K562 (cell line): ENCODE measurements at regions not wholly inside any gene's neighbourhood (a gene's known extent, or its start where the extent isn't known, plus 50 kb on each side); places are given as distances from the start of the nearest gene placed in this dataset.
"Not testable (repeated sequence)": the region's sequence is repeated elsewhere in the genome, so short reads cannot be mapped to it uniquely, and the experiment has no call there.

Experiments used
- ATAC-seq: fragments of 200-7000 bp; cut with Tn5 transposase; 3 replicates; pipeline ENCODE4 v1.9.1; 2020; ENCODE audit warnings: moderate library complexity
- BruUV-seq: library from RNA; stranded (reverse); fragments of 400-500 nt; replicated peaks from 2 replicates; lab custom pipeline; 2021; lab: Mats Ljungman, UMichigan
- CTCF ChIA-PET: fragments of 300-600 bp; formaldehyde crosslinking; extraction: SDS; loops from one replicate; lab custom pipeline; 2021; ENCODE audit warnings: low intra/inter-chr PET ratio; lab: Yijun Ruan, JAX
- POLR2A ChIA-PET: fragments of 300-600, 350-650 bp; sonication (Branson Sonifier 250); formaldehyde crosslinking; extraction: SDS; loops from one replicate; lab custom pipeline; 2021; ENCODE audit warnings: antibody characterized with exemption, inconsistent platforms; lab: Yijun Ruan, JAX
- DNase-seq, 4 experiments: peaks; one replicate each; pipeline versions ENCODE4 v3.0.0 to v3.0.0-alpha.2; 2011 to 2018; ENCODE audit warnings: low spot score in 3 of 4, mixed read lengths in 3 of 4; ENCODE audit errors: extremely low read depth in 1 of 4
- FAIRE-seq: peaks from 2 replicates; lab custom pipeline; 2011; peaks lifted over from hg19 to GRCh38; lab: Jason Lieb, UNC
- H2AFZ ChIP-seq: 2 replicates; pipeline ENCODE4 v1.6.0; 2011; ENCODE audit warnings: low read depth, low read length, control low read depth, inconsistent platforms
- H3K27ac ChIP-seq: fragments of 200-600 bp; 3 replicates; pipeline ENCODE4 v1.8.0; 2011; ENCODE audit warnings: low read depth, mild to moderate bottlenecking, control low read depth, inconsistent platforms, low read length, moderate library complexity, mixed read lengths; ENCODE audit errors: extremely low read depth
- H3K27me3 ChIP-seq, 2 experiments: fragments of 300-600 bp in 1 of 2; 2 replicates in 1 of 2; 3 replicates in 1 of 2; pipeline versions ENCODE4 v1.6.0 to v1.8.0; 2011; ENCODE audit warnings: inconsistent platforms in 2 of 2, low read length in 2 of 2, mild to moderate bottlenecking in 1 of 2, mixed read lengths in 1 of 2, moderate library complexity in 1 of 2; ENCODE audit not compliant: control insufficient read depth in 2 of 2, insufficient read depth in 2 of 2
- H3K36me3 ChIP-seq: fragments of 300-600 bp; 3 replicates; pipeline ENCODE4 v1.8.0; 2011; ENCODE audit warnings: mild to moderate bottlenecking, low read length, inconsistent platforms; ENCODE audit not compliant: control insufficient read depth, insufficient read depth
- H3K4me1 ChIP-seq, 2 experiments: fragments of 200-600 bp in 1 of 2; replicated peaks in 1 of 2; 2 replicates in 1 of 2; 3 replicates in 1 of 2; pipeline versions ENCODE4 v1.5.1 to v1.8.0; 2011; ENCODE audit warnings: inconsistent platforms in 2 of 2, low read length in 2 of 2, mild to moderate bottlenecking in 1 of 2, mixed read lengths in 1 of 2, moderate library complexity in 1 of 2; ENCODE audit not compliant: control insufficient read depth in 2 of 2, insufficient read depth in 2 of 2
- H3K4me2 ChIP-seq: 2 replicates; pipeline ENCODE4 v1.6.1; 2011; ENCODE audit warnings: low read length, control low read depth, inconsistent platforms, mixed read lengths; ENCODE audit not compliant: insufficient read depth
- H3K4me3 ChIP-seq: fragments of 200-600 bp; sonication (generic), shearing (Covaris generic); 2 replicates; pipeline ENCODE4 v1.5.1; 2016; ENCODE audit warnings: control low read depth, inconsistent platforms
- H3K79me2 ChIP-seq: fragments of 200-600 bp; 3 replicates; pipeline ENCODE4 v1.8.0; 2011; ENCODE audit warnings: low read length, inconsistent platforms; ENCODE audit not compliant: control insufficient read depth, insufficient read depth
- H3K9ac ChIP-seq, 2 experiments: 2 replicates each; pipeline versions ENCODE4 v1.6.0 to v1.6.1; 2011; ENCODE audit warnings: low read depth in 2 of 2, low read length in 2 of 2, control low read depth in 1 of 2, inconsistent platforms in 1 of 2, mild to moderate bottlenecking in 1 of 2, mixed read lengths in 1 of 2; ENCODE audit not compliant: insufficient read depth in 1 of 2
- H3K9me1 ChIP-seq: one replicate; pipeline ENCODE4 v1.6.0; 2011; ENCODE audit warnings: inconsistent platforms, mild to moderate bottlenecking, low read length, moderate library complexity; ENCODE audit not compliant: control insufficient read depth, insufficient read depth
- H3K9me3 ChIP-seq: replicated peaks from 2 replicates; pipeline ENCODE4 v1.5.1; 2011; ENCODE audit warnings: low read depth, low read length, inconsistent platforms; ENCODE audit not compliant: control insufficient read depth, insufficient read depth
- H4K20me1 ChIP-seq: replicated peaks from 2 replicates; pipeline ENCODE4 v1.6.1; 2011; ENCODE audit warnings: low read length, inconsistent platforms, mixed read lengths; ENCODE audit not compliant: control insufficient read depth, insufficient read depth
- CCAR2 ChIP-seq: fragments of 200-400 bp; formaldehyde crosslinking; IDR thresholded peaks from 2 replicates; pipeline ENCODE4 v1.6.1; 2017; ENCODE audit warnings: mild to moderate bottlenecking, low read depth, low read length
- ELF1 ChIP-seq: fragments of 200-800 bp; sonication (Bioruptor generic); IDR thresholded peaks from 2 replicates; pipeline ENCODE4 v1.6.1; 2016; ENCODE audit warnings: missing genetic modification characterization, missing compliant biosample characterization
- ETV5 ChIP-seq: sonication (generic); formaldehyde crosslinking; IDR thresholded peaks from 2 replicates; pipeline ENCODE4 v1.4.0; 2020; ENCODE audit warnings: low read depth, mild to moderate bottlenecking, missing genetic modification reagents
- KDM1A ChIP-seq, 2 experiments: fragments of 450-650 bp; IDR thresholded peaks; 2 replicates each; pipeline ENCODE4 v1.6.1; 2016; ENCODE audit warnings: mild to moderate bottlenecking in 2 of 2
- POLR2G ChIP-seq: fragments of 200-400 bp; formaldehyde crosslinking; IDR thresholded peaks from 2 replicates; pipeline ENCODE4 v1.6.1; 2017; ENCODE audit warnings: low read depth, mild to moderate bottlenecking, antibody characterized with exemption, low read length, moderate library complexity
- WGBS: fragments of 100-300 bp; shearing (Covaris generic); methylation state at CpG from one replicate; pipeline ENCODE4 v1.1.6; 2016; ENCODE audit warnings: low coverage, mixed read lengths; ENCODE audit not compliant: insufficient coverage; ENCODE audit errors: missing lambda C conversion rate; 5-methylcytosine and 5-hydroxymethylcytosine counted together
- in situ Hi-C: fragments of 300-500 bp; cut with MboI; formaldehyde crosslinking; loops from 4 replicates; pipeline ENCODE4 v1.15.0; 2018; ENCODE audit warnings: inconsistent platforms, mixed read lengths
- intact Hi-C: fragments of 100-400 bp; cut with micrococcal nuclease; formaldehyde crosslinking; loops from 2 replicates; pipeline ENCODE4 v1.14.2; 2022
- TF ChIP-seq, protein P1 (sequence below), 3 experiments: IDR thresholded peaks in 2 of 3; conservative IDR thresholded peaks in 1 of 3; 2 replicates each; pipeline ENCODE4 v1.5.1; 2011 to 2012; ENCODE audit warnings: low read length in 3 of 3, mild to moderate bottlenecking in 3 of 3, control low read depth in 2 of 3, improper control_type of control experiment in 1 of 3, inconsistent platforms in 1 of 3, low read depth in 1 of 3, mixed read lengths in 1 of 3, moderate library complexity in 1 of 3; ENCODE audit not compliant: insufficient read depth in 2 of 3
- TF ChIP-seq, protein P2 (sequence below): fragments of 250-450 bp; sonication (Bioruptor Pico); IDR thresholded peaks from 2 replicates; pipeline ENCODE4 v1.8.0; 2021; ENCODE audit warnings: moderate library complexity, mild to moderate bottlenecking, inconsistent platforms

DNA sequence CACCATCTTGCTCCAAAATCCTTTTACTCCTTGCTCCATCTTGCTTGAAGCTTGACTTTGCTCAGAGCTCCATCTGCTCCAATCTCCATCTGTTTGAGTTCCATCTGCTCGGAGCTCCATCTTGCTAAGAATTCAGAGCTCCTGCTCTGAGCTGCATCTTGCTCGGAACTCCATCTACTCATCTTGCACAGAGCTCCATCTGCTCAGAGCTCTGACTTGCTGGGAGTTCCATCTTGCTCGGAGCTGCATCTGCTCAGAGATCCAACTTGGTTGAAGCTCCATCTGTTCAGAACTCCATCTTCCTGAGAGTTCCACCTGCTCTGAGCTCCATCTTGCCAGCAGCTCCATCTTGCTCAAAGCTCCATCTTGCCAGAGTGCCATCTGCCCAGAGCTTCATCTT, 80.6 kb upstream of the ZNF98 start:
- TF ChIP-seq CCAR2: no peak
- no peak for TF ChIP-seq ETV5 (CRISPR knock-in tag)
- TF ChIP-seq, protein P1, sequence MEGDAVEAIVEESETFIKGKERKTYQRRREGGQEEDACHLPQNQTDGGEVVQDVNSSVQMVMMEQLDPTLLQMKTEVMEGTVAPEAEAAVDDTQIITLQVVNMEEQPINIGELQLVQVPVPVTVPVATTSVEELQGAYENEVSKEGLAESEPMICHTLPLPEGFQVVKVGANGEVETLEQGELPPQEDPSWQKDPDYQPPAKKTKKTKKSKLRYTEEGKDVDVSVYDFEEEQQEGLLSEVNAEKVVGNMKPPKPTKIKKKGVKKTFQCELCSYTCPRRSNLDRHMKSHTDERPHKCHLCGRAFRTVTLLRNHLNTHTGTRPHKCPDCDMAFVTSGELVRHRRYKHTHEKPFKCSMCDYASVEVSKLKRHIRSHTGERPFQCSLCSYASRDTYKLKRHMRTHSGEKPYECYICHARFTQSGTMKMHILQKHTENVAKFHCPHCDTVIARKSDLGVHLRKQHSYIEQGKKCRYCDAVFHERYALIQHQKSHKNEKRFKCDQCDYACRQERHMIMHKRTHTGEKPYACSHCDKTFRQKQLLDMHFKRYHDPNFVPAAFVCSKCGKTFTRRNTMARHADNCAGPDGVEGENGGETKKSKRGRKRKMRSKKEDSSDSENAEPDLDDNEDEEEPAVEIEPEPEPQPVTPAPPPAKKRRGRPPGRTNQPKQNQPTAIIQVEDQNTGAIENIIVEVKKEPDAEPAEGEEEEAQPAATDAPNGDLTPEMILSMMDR (IDR thresholded peaks at IDR 0.05 in 2 of 3, conservative IDR thresholded peaks at IDR 0.05 in 1 of 3; ENCODE audit: insufficient read depth in 2 of 3, low read depth in 1 of 3, low read length in 3 of 3): no peak
- no peak for TF ChIP-seq KDM1A (IDR thresholded peaks at IDR 0.05)
- TF ChIP-seq, protein P2, sequence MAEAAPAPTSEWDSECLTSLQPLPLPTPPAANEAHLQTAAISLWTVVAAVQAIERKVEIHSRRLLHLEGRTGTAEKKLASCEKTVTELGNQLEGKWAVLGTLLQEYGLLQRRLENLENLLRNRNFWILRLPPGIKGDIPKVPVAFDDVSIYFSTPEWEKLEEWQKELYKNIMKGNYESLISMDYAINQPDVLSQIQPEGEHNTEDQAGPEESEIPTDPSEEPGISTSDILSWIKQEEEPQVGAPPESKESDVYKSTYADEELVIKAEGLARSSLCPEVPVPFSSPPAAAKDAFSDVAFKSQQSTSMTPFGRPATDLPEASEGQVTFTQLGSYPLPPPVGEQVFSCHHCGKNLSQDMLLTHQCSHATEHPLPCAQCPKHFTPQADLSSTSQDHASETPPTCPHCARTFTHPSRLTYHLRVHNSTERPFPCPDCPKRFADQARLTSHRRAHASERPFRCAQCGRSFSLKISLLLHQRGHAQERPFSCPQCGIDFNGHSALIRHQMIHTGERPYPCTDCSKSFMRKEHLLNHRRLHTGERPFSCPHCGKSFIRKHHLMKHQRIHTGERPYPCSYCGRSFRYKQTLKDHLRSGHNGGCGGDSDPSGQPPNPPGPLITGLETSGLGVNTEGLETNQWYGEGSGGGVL: no peak
- TF ChIP-seq POLR2G: no peak
- no peak for TF ChIP-seq ELF1 (tag)
- Histone ChIP-seq H3K36me3 (no peaks in the 10 kb centered on the region), H3K4me3 (no peak overlapping the region), H3K9me3 (no peaks in the 10 kb centered on the region), H3K27ac (no peak overlapping the region), H3K9me1 (no peaks in the 10 kb centered on the region), H3K27me3 (no peaks in the 10 kb centered on the region), H3K79me2 (no peaks in the 10 kb centered on the region), H3K9ac (no peak overlapping the region), H4K20me1 (no peaks in the 10 kb centered on the region), H2AFZ (no peak overlapping the region), H3K4me1 (no peaks in the 10 kb centered on the region), H3K4me2 (no peak overlapping the region)
- in situ Hi-C loops (no loop called here), intact Hi-C loops (no loop called here)
- ChIA-PET CTCF (no interaction called here), POLR2A (no interaction called here)
- FAIRE-seq (no peak), ATAC-seq (no peak), DNase-seq (no peak)
- 2% methylated on average over 3 of the region's 3 CpGs for WGBS
- no TSS peak for BruUV-seq

DNA sequence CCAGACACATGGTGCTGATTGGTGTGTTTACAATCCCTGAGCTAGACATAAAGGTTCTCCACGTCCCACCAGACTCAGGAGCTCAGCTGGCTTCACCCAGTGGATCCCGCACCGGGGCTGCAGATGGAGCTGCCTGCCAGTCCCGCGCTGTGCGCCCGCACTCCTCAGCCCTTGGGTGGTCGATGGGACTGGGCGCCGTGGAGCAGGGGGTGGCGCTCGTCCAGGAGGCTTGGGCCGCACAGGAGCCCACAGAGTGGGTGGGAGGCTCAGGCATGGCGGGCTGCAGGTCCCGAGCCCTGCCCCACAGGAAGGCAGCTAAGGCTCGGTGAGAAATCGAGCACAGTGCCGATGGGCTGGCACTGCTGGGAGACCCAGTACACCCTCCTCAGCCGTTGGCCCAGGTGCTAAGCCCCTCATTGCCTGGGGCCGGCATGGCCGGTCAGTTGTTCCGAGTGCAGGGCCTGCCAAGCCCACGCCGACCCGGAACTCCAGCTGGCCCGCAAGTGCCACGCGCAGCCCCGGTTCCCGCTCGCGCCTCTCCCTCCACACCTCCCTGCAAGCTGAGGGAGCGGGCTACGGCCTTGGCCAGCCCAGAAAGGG, 76.8 kb upstream of the ZNF98 start:
- H4K20me1 ChIP-seq, H3K9me3 ChIP-seq, H3K27me3 ChIP-seq, H3K36me3 ChIP-seq, ATAC-seq, H3K79me2 ChIP-seq, H2AFZ ChIP-seq, FAIRE-seq, DNase-seq, H3K9me1 ChIP-seq, BruUV-seq, CTCF ChIA-PET, POLR2A ChIA-PET, H3K9ac ChIP-seq, H3K27ac ChIP-seq, intact Hi-C loops, H3K4me2 ChIP-seq, in situ Hi-C loops, H3K4me3 ChIP-seq, H3K4me1 ChIP-seq: not testable (repeated sequence)
- 2% methylated on average over 30 of the region's 34 CpGs for WGBS
